SJCRH30 (cell line): ENCODE measurements at regions not wholly inside any gene's neighbourhood (a gene's known extent, or its start where the extent isn't known, plus 50 kb on each side); places are given as distances from the start of the nearest gene placed in this dataset.
"Not testable (repeated sequence)": the region's sequence is repeated elsewhere in the genome, so short reads cannot be mapped to it uniquely, and the experiment has no call there.

Experiments used
- DNase-seq, 2 experiments: peaks; one replicate each; pipeline ENCODE4 v3.0.0-alpha.2; 2015 to 2020
- H3K27ac ChIP-seq: fragments of 250-450 bp; sonication (Bioruptor Pico); 2 replicates; pipeline ENCODE4 v1.5.1; 2020; ENCODE audit warnings: mild to moderate bottlenecking, moderate library complexity
- H3K27me3 ChIP-seq: fragments of 250-450 bp; sonication (Bioruptor Pico); 2 replicates; pipeline ENCODE4 v1.5.1; 2020; ENCODE audit warnings: mild to moderate bottlenecking, moderate library complexity
- H3K36me3 ChIP-seq: fragments of 250-450 bp; sonication (Bioruptor Pico); 2 replicates; pipeline ENCODE4 v1.5.1; 2020; ENCODE audit warnings: mild to moderate bottlenecking, moderate library complexity
- H3K4me1 ChIP-seq: fragments of 250-450 bp; sonication (Bioruptor Pico); 2 replicates; pipeline ENCODE4 v1.5.1; 2020; ENCODE audit warnings: mild to moderate bottlenecking, moderate library complexity
- H3K4me3 ChIP-seq: fragments of 250-450 bp; sonication (Bioruptor Pico); 2 replicates; pipeline ENCODE4 v1.5.1; 2020; ENCODE audit warnings: mild to moderate bottlenecking, moderate library complexity
- H3K9me3 ChIP-seq: fragments of 250-450 bp; sonication (Bioruptor Pico); replicated peaks from 2 replicates; pipeline ENCODE4 v1.5.1; 2020; ENCODE audit warnings: mild to moderate bottlenecking, moderate library complexity

GRCh38 chr4:159592898-159593556 lies 490.1 kb downstream of the RAPGEF2 start:
- Histone ChIP-seq H3K36me3 (no peaks in the 10 kb centered on the region), H3K4me3 (no peak overlapping the region), H3K27ac (no peak overlapping the region), H3K4me1 (no peaks in the 10 kb centered on the region), H3K9me3 (no peaks in the 10 kb centered on the region), H3K27me3 (no peaks in the 10 kb centered on the region)
- no peak for DNase-seq

GRCh38 chr4:159593681-159594080 lies 490.8 kb downstream of the RAPGEF2 start:
- Histone ChIP-seq H3K27ac (no peak overlapping the region), H3K4me1 (no peaks in the 10 kb centered on the region), H3K27me3 (no peaks in the 10 kb centered on the region), H3K4me3 (no peak overlapping the region), H3K9me3 (no peaks in the 10 kb centered on the region), H3K36me3 (no peaks in the 10 kb centered on the region)
- DNase-seq = no peak

- no peaks in the 10 kb centered on the region for H3K27me3 ChIP-seq
- no peak for DNase-seq
- H3K9me3 ChIP-seq = no peaks in the 10 kb centered on the region
- H3K4me3 ChIP-seq = no peak overlapping the region
- no peaks in the 10 kb centered on the region for H3K36me3 ChIP-seq
- no peaks in the 10 kb centered on the region for H3K4me1 ChIP-seq
- H3K27ac ChIP-seq = no peak overlapping the region
These were observed 491.7 kb downstream of the RAPGEF2 start for GRCh38 chr4:159594576-159594975.

GRCh38 chr4:159595101-159595500 lies 492.2 kb downstream of the RAPGEF2 start:
- H3K4me3 ChIP-seq, H3K27me3 ChIP-seq, H3K27ac ChIP-seq, H3K4me1 ChIP-seq, DNase-seq, H3K9me3 ChIP-seq, H3K36me3 ChIP-seq: not testable (repeated sequence)

GRCh38 chr4:159598602-159599001 lies 495.7 kb downstream of the RAPGEF2 start:
- no peaks in the 10 kb centered on the region for H3K36me3 ChIP-seq
- no peaks in the 10 kb centered on the region for H3K27me3 ChIP-seq
- H3K9me3 ChIP-seq = no peaks in the 10 kb centered on the region
- no peak overlapping the region for H3K27ac ChIP-seq
- no peak for DNase-seq
- H3K4me1 ChIP-seq = no peaks in the 10 kb centered on the region
- H3K4me3 ChIP-seq = no peak overlapping the region

DNA sequence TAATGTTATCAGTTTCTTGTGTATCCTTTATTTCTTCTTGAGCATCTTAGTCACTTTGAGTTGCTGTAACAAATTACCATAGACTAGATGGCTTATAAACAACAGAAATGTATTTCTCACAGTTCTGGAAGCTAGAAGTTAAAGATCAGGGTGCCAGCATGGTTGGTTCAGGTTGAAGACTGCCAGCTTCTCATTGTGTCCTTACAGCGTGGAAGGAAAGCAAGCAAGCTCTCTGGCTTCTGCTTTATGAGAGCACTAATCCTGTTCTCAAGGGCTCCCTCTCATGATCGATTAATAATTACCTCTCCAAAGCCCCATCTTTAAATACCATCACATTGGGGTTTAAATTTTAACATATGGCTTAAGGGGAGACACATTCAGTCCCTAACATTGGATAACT lies 497.2 kb downstream of the RAPGEF2 start:
- H3K4me1 ChIP-seq = no peaks in the 10 kb centered on the region
- no peaks in the 10 kb centered on the region for H3K36me3 ChIP-seq
- no peaks in the 10 kb centered on the region for H3K9me3 ChIP-seq
- no peak overlapping the region for H3K27ac ChIP-seq
- DNase-seq = no peak
- no peaks in the 10 kb centered on the region for H3K27me3 ChIP-seq
- no peak overlapping the region for H3K4me3 ChIP-seq

DNA sequence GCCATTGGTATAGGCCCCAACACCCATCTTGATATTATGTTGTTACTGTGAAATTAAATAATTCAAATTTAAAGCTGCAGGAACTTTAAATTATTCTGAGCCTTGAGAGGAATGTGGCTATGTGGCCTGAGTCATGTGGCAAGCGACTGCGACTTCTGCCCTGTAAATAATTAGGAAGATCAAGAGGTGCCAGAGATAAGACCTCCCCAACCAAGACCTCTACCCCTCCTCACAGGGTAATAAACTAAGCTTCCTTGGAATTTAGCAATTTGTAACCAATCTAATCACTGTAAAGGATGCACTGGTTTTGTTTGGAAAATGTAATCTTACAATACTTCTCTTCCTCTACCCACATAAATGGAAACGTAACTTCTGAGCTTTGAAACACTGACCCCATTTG lies 501.9 kb downstream of the RAPGEF2 start:
- Histone ChIP-seq H3K27ac (no peak overlapping the region), H3K27me3 (no peaks in the 10 kb centered on the region), H3K4me1 (0 out of 2 replicates have a peak, but pooled peaks cover 3% of the 10 kb centered on the region), H3K9me3 (no peaks in the 10 kb centered on the region), H3K4me3 (no peak overlapping the region), H3K36me3 (no peaks in the 10 kb centered on the region)
- DNase-seq = no peak

GRCh38 chr4:159606835-159607234 lies 504.0 kb downstream of the RAPGEF2 start:
- no peaks in the 10 kb centered on the region for H3K36me3 ChIP-seq
- H3K27ac ChIP-seq = no peak overlapping the region
- DNase-seq = no peak
- H3K27me3 ChIP-seq = no peaks in the 10 kb centered on the region
- H3K9me3 ChIP-seq = no peaks in the 10 kb centered on the region
- no peak overlapping the region for H3K4me3 ChIP-seq
- 0 out of 2 replicates have a peak, but pooled peaks cover 3% of the 10 kb centered on the region for H3K4me1 ChIP-seq

- H3K4me1 ChIP-seq = 0 out of 2 replicates have a peak, but pooled peaks cover 3% of the 10 kb centered on the region
- H3K4me3 ChIP-seq = no peak overlapping the region
- no peaks in the 10 kb centered on the region for H3K27me3 ChIP-seq
- no peak overlapping the region for H3K27ac ChIP-seq
- peak; percentile 2 to 4 for DNase-seq
- no peaks in the 10 kb centered on the region for H3K9me3 ChIP-seq
- no peaks in the 10 kb centered on the region for H3K36me3 ChIP-seq
These were observed 504.9 kb downstream of the RAPGEF2 start for GRCh38 chr4:159607809-159608208.

DNA sequence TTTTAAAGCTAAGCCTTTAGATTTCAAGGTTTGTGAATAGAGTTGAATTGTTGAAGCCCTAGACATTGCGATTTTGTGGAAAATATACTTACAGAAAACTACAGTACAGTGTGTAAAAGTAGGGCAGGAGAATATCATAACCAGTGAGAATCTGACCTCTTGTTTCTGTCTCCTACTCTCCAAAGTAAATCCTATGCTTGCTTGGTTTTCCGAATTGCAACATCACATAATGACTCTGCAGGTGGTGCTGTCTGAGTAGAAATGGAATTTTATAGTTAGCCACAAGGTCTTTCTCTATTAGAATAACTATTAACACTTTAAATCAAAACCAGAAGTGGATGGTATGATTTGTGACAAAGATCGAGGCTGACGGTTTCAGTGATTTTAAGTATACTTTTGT lies 505.6 kb downstream of the RAPGEF2 start:
- Histone ChIP-seq H3K4me3 (no peak overlapping the region), H3K9me3 (no peaks in the 10 kb centered on the region), H3K4me1 (0 out of 2 replicates have a peak, but pooled peaks cover 3% of the 10 kb centered on the region), H3K27ac (no peak overlapping the region), H3K36me3 (no peaks in the 10 kb centered on the region), H3K27me3 (no peaks in the 10 kb centered on the region)
- no peak for DNase-seq

DNA sequence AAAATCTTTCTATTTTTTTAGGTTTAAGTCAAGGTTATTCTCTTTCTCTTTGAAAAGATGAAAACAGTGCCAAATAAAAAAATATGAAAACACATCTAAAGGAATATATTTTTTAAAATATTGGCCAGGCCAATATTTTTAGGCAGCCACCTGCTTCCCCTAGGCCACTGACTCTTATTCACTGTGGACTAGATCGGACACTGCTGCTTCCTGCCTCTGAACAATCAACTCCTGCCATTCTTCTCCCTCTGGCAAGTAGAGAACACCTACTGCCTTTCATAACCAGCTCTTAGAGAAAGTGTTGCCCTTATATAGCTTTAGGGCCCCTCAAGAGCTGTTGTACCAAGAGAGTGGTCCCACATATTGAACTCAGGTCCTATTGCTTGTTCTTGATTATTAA lies 529.2 kb downstream of the RAPGEF2 start:
- DNase-seq = no peak
- Histone ChIP-seq H3K4me1 (no peaks in the 10 kb centered on the region), H3K27me3 (no peaks in the 10 kb centered on the region), H3K9me3 (no peaks in the 10 kb centered on the region), H3K27ac (no peak overlapping the region), H3K4me3 (no peak overlapping the region), H3K36me3 (no peaks in the 10 kb centered on the region)

DNA sequence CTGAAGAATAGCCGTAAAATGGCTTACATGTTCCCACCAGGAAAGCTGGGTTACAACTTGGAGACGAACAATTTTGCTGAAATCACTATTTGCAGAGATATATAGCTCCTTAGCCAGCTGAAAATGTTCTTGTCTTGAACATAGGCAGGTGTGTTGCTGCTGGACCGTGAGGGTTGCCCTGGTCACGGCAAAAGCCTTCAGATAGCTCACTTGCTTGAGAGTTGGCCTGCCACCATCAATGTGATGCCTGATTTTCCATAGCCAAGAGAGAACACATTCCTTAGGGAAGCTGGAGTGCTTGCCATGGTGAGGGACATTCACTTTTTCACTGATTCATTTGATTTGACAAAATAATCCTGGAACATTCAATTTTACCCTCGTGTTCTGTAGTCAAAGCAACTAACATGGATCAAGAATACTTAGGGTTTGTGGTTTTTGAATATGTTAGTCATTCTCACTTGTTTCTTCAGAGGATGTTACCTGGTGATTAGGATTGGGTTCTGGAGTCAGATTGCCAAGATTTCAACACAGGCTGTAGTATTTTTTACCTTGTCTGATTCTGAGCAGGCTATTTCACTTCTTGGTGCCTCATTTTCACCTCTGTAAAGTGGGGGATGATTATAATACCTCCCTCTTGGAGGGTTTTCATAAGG lies 536.9 kb downstream of the RAPGEF2 start:
- H3K27ac ChIP-seq = no peak overlapping the region
- no peaks in the 10 kb centered on the region for H3K36me3 ChIP-seq
- no peaks in the 10 kb centered on the region for H3K27me3 ChIP-seq
- no peak for DNase-seq
- H3K9me3 ChIP-seq = no peaks in the 10 kb centered on the region
- no peak overlapping the region for H3K4me3 ChIP-seq
- H3K4me1 ChIP-seq = no peaks in the 10 kb centered on the region

GRCh38 chr4:159649237-159649636 lies 546.4 kb downstream of the RAPGEF2 start:
- Histone ChIP-seq H3K27ac (no peak overlapping the region), H3K4me3 (no peak overlapping the region), H3K4me1 (no peaks in the 10 kb centered on the region), H3K36me3 (no peaks in the 10 kb centered on the region), H3K27me3 (no peaks in the 10 kb centered on the region), H3K9me3 (no peaks in the 10 kb centered on the region)
- DNase-seq = no peak

DNA sequence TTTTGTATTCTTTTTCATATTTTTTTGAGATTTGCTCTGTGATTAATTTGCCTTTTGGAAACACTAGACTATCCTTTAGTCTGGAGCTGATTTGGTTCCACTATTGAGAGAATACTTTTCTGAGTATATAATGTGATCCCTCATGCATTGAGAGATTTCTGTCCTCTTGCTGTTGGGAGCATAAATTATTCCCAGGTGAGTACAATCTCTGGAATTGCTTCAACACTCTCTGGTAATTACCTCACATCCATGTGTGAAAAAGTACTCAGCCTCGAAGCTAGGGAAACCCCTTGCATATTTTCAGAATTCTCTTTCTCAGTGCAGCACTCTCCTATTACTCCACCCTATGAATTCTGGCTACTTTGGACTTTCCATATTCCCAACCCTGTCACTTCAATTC lies 550.0 kb downstream of the RAPGEF2 start:
- Histone ChIP-seq H3K9me3 (no peaks in the 10 kb centered on the region), H3K36me3 (no peaks in the 10 kb centered on the region), H3K4me1 (no peaks in the 10 kb centered on the region), H3K27ac (no peak overlapping the region), H3K4me3 (no peak overlapping the region), H3K27me3 (no peaks in the 10 kb centered on the region)
- no peak for DNase-seq

DNA sequence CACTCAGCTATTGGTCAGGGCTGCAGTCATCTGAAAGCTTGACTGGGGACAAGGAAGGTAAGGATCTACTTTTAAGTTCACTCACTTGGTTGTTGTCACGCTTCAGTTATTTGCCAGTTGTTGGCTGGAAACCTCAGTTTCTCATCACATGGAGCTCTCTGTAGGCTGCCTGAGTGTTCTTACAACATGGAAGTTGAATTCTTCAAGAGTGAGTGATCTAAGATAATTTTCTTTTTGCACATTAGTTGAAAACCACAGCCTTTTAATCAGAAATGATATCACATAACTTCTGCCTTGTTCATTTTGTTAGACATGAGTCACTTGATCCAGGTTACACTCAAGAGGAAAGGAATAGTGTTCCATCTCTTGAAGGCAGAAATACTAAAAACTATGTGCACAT lies 552.7 kb downstream of the RAPGEF2 start:
- Histone ChIP-seq H3K4me3 (no peak overlapping the region), H3K27me3 (no peaks in the 10 kb centered on the region), H3K27ac (no peak overlapping the region), H3K9me3 (no peaks in the 10 kb centered on the region), H3K4me1 (no peaks in the 10 kb centered on the region), H3K36me3 (no peaks in the 10 kb centered on the region)
- peak in 1 of 2 experiments; percentile 2 for DNase-seq

DNA sequence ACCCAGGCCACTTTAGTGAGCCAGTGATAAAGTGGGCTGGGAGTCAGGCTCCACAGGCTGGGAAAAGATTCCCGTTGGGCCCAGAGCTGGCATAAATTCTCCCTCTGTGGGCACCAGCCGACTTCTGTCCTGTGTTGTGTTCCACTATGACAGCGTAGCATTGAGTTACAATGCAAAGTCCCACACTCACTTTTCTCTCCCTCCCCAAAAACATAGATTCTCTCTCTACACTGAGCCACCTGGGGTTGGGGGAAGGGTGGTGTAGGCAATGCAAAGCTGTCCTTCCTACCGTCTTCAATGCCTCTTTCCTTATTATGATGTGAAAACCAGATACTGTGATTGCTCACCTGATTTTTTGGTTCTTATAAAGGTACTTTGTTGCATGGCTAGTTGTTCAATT lies 566.2 kb downstream of the RAPGEF2 start:
- Histone ChIP-seq H3K4me3 (no peak overlapping the region), H3K36me3 (no peaks in the 10 kb centered on the region), H3K27me3 (no peaks in the 10 kb centered on the region), H3K9me3 (no peaks in the 10 kb centered on the region), H3K4me1 (no peaks in the 10 kb centered on the region), H3K27ac (no peak overlapping the region)
- no peak for DNase-seq
